A549 (cell line): ENCODE measurements at regions not wholly inside any gene's neighbourhood (a gene's known extent, or its start where the extent isn't known, plus 50 kb on each side); places are given as distances from the start of the nearest gene placed in this dataset.

Experiments
- BHLHE40 ChIP-seq: IDR thresholded peaks from 2 replicates; pipeline ENCODE4 v1.6.1; 2012; ENCODE audit warnings: low read depth, low read length, inconsistent platforms
- CEBPB ChIP-seq, 2 experiments: fragments of >200 bp in 1 of 2; sonication (Bioruptor Twin) in 1 of 2; formaldehyde crosslinking in 1 of 2; IDR thresholded peaks; 2 replicates each; pipeline ENCODE4 v1.6.1; 2012 to 2016
- CHD2 ChIP-seq: fragments of 150-350 bp; IDR thresholded peaks from 2 replicates; pipeline ENCODE4 v1.6.1; 2014; ENCODE audit warnings: low read length; ENCODE audit not compliant: partially characterized antibody
- CTCF ChIP-seq: fragments of >200 bp; sonication (Bioruptor Twin); formaldehyde crosslinking; IDR thresholded peaks from 3 replicates; pipeline ENCODE4 v1.5.1; 2016
- FOSL2 ChIP-seq, 2 experiments: fragments of 450-650 bp in 1 of 2; fragments of >200 bp in 1 of 2; sonication (Bioruptor Twin) in 1 of 2; formaldehyde crosslinking; IDR thresholded peaks; 2 replicates each; pipeline versions ENCODE4 v1.5.0 to v1.6.1; 2016 to 2020; ENCODE audit warnings: mild to moderate bottlenecking in 1 of 2, moderate library complexity in 1 of 2
- MAX ChIP-seq: IDR thresholded peaks from 2 replicates; pipeline ENCODE4 v1.6.1; 2012
- MYC ChIP-seq: IDR thresholded peaks from 2 replicates; pipeline ENCODE4 v1.6.1; 2012; ENCODE audit warnings: mild to moderate bottlenecking, inconsistent platforms, low read length, improper control_type of control experiment, borderline replicate concordance
- NFE2L2 ChIP-seq: fragments of 150-350 bp; conservative IDR thresholded peaks from 2 replicates; pipeline ENCODE4 v1.6.1; 2014; ENCODE audit warnings: low read length
- RAD21 ChIP-seq, 2 experiments: fragments of >200 bp in 1 of 2; sonication (Bioruptor Twin) in 1 of 2; formaldehyde crosslinking in 1 of 2; IDR thresholded peaks in 1 of 2; conservative IDR thresholded peaks in 1 of 2; 2 replicates in 1 of 2; 3 replicates in 1 of 2; pipeline ENCODE4 v1.6.1; 2012 to 2018; ENCODE audit warnings: inconsistent platforms in 1 of 2
- TF ChIP-seq, protein P1 (sequence below): fragments of 450-650 bp; IDR thresholded peaks from 2 replicates; pipeline ENCODE4 v1.6.1; 2014; ENCODE audit warnings: antibody characterized with exemption

- TF ChIP-seq MAX (no peak), FOSL2 (IDR thresholded peaks at IDR 0.05) (no peak), FOSL2 (CRISPR knock-in tag; IDR thresholded peaks at IDR 0.05) (no peak), CHD2 (no peak), CTCF (no peak), BHLHE40 (no peak), NFE2L2 (no peak), MYC (no peak), CEBPB (IDR thresholded peaks at IDR 0.05) (no peak), RAD21 (conservative IDR thresholded peaks at IDR 0.05 in 1 of 2, IDR thresholded peaks at IDR 0.05 in 1 of 2) (no peak)
- TF ChIP-seq, protein P1, sequence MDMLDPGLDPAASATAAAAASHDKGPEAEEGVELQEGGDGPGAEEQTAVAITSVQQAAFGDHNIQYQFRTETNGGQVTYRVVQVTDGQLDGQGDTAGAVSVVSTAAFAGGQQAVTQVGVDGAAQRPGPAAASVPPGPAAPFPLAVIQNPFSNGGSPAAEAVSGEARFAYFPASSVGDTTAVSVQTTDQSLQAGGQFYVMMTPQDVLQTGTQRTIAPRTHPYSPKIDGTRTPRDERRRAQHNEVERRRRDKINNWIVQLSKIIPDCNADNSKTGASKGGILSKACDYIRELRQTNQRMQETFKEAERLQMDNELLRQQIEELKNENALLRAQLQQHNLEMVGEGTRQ = no peak
Observed at GRCh38 chr5:29878599-29878998, 1314.9 kb upstream of the CDH6 start.
